Activated T-cell treated with anti-CD3 and anti-CD28 coated beads, Interleukin-2, amount 50 U/mL, for 48 hours (primary cell): ENCODE measurements at regions not wholly inside any gene's neighbourhood (a gene's known extent, or its start where the extent isn't known, plus 50 kb on each side); places are given as distances from the start of the nearest gene placed in this dataset.

ENCODE experiments used
- DNase-seq, 2 experiments: peaks; one replicate each; pipeline ENCODE4 v3.0.0-alpha.2; 2020

- no peak for DNase-seq
Observed at GRCh38 chr4:35494955-35495354, 749.4 kb downstream of the ARAP2 start.

GRCh38 chr4:35500812-35501211, 743.5 kb downstream of the ARAP2 start:
- no peak for DNase-seq

GRCh38 chr4:35503435-35503834, 740.9 kb downstream of the ARAP2 start:
- DNase-seq = no peak

GRCh38 chr4:35506161-35506560, 738.2 kb downstream of the ARAP2 start:
- DNase-seq = no peak

GRCh38 chr4:35511851-35512250, 732.5 kb downstream of the ARAP2 start:
- DNase-seq = no peak

- no peak for DNase-seq
Observed at GRCh38 chr4:35516102-35516501, 728.2 kb downstream of the ARAP2 start.

- DNase-seq = no peak
Observed at GRCh38 chr4:35520059-35520458, 724.3 kb downstream of the ARAP2 start.

GRCh38 chr4:35521682-35522081, 722.6 kb downstream of the ARAP2 start:
- DNase-seq = no peak

- no peak for DNase-seq
Observed at GRCh38 chr4:35525192-35525978, 718.9 kb downstream of the ARAP2 start.

GRCh38 chr4:35526456-35526855, 717.9 kb downstream of the ARAP2 start:
- DNase-seq = no peak

- DNase-seq = no peak
Observed at GRCh38 chr4:35534962-35535361, 709.4 kb downstream of the ARAP2 start.

- no peak for DNase-seq
Observed at GRCh38 chr4:35538807-35539206, 705.5 kb downstream of the ARAP2 start.

- no peak for DNase-seq
Observed at GRCh38 chr4:35539404-35540055, 704.8 kb downstream of the ARAP2 start.

GRCh38 chr4:35541146-35541887, 703.0 kb downstream of the ARAP2 start:
- no peak for DNase-seq

GRCh38 chr4:35541888-35542213, 702.5 kb downstream of the ARAP2 start:
- no peak for DNase-seq

GRCh38 chr4:35548921-35549320, 695.4 kb downstream of the ARAP2 start:
- DNase-seq = no peak

GRCh38 chr4:35556387-35556786, 687.9 kb downstream of the ARAP2 start:
- DNase-seq = no peak

- DNase-seq = no peak
Observed at GRCh38 chr4:35559559-35560365, 684.6 kb downstream of the ARAP2 start.

- DNase-seq = no peak
Observed at GRCh38 chr4:35562861-35563260, 681.5 kb downstream of the ARAP2 start.

- no peak for DNase-seq
Observed at GRCh38 chr4:35565640-35566039, 678.7 kb downstream of the ARAP2 start.

- no peak for DNase-seq
Observed at GRCh38 chr4:35591035-35591434, 653.3 kb downstream of the ARAP2 start.

GRCh38 chr4:35604252-35604651, 640.1 kb downstream of the ARAP2 start:
- no peak for DNase-seq

GRCh38 chr4:35604724-35605123, 639.6 kb downstream of the ARAP2 start:
- no peak for DNase-seq
